ENCODE measurements at regions not wholly inside any gene's neighbourhood (a gene's known extent, or its start where the extent isn't known, plus 50 kb on each side); places are given as distances from the start of the nearest gene placed in this dataset.

GRCh38 chr9:104326912-104327311 lies 177.2 kb upstream of the OR13F1 start:
- TF ChIP-seq CTCF (IDR thresholded peaks at IDR 0.05; ENCODE audit: low read depth, low read length) (no peak), POLR2A (IDR thresholded peaks at IDR 0.05; ENCODE audit: extremely low read depth, insufficient read length) (no peak)
- no peak overlapping the region for H3K4me3 ChIP-seq (ENCODE audit: low read depth, low read length)
- no peak for DNase-seq (ENCODE audit: low read depth)

- no peak overlapping the region for H3K4me3 ChIP-seq (ENCODE audit: low read depth, low read length)
- DNase-seq (ENCODE audit: low read depth), result no peak
- TF ChIP-seq POLR2A (IDR thresholded peaks at IDR 0.05; ENCODE audit: extremely low read depth, insufficient read length) (no peak), MYC (IDR thresholded peaks at IDR 0.05; ENCODE audit: low read depth, low read length) (no peak), MAX (IDR thresholded peaks at IDR 0.05; ENCODE audit: low read depth, low read length) (no peak), CTCF (IDR thresholded peaks at IDR 0.05; ENCODE audit: low read depth, low read length) (no peak)
Measured at GRCh38 chr9:104329245-104329644, 174.8 kb upstream of the OR13F1 start.

- no peak for DNase-seq (ENCODE audit: low read depth)
- no peak overlapping the region for H3K4me3 ChIP-seq (ENCODE audit: low read depth, low read length)
- TF ChIP-seq MAX (IDR thresholded peaks at IDR 0.05; ENCODE audit: low read depth, low read length) (no peak), MYC (IDR thresholded peaks at IDR 0.05; ENCODE audit: low read depth, low read length) (no peak), POLR2A (IDR thresholded peaks at IDR 0.05; ENCODE audit: extremely low read depth, insufficient read length) (no peak), CTCF (IDR thresholded peaks at IDR 0.05; ENCODE audit: low read depth, low read length) (no peak)
Measured at GRCh38 chr9:104330841-104331240, 173.2 kb upstream of the OR13F1 start.

GRCh38 chr9:104334549-104334948 lies 169.5 kb upstream of the OR13F1 start:
- TF ChIP-seq MYC (IDR thresholded peaks at IDR 0.05; ENCODE audit: low read depth, low read length) (no peak), POLR2A (IDR thresholded peaks at IDR 0.05; ENCODE audit: extremely low read depth, insufficient read length) (no peak), MAX (IDR thresholded peaks at IDR 0.05; ENCODE audit: low read depth, low read length) (no peak), CTCF (IDR thresholded peaks at IDR 0.05; ENCODE audit: low read depth, low read length) (no peak)
- H3K4me3 ChIP-seq (ENCODE audit: low read depth, low read length), result no peak overlapping the region
- DNase-seq (ENCODE audit: low read depth), result no peak

GRCh38 chr9:104339692-104340091 lies 164.4 kb upstream of the OR13F1 start:
- no peak overlapping the region for H3K4me3 ChIP-seq (ENCODE audit: low read depth, low read length)
- TF ChIP-seq MYC (IDR thresholded peaks at IDR 0.05; ENCODE audit: low read depth, low read length) (no peak), POLR2A (IDR thresholded peaks at IDR 0.05; ENCODE audit: extremely low read depth, insufficient read length) (no peak), CTCF (IDR thresholded peaks at IDR 0.05; ENCODE audit: low read depth, low read length) (no peak), MAX (IDR thresholded peaks at IDR 0.05; ENCODE audit: low read depth, low read length) (no peak)
- no peak for DNase-seq (ENCODE audit: low read depth)

- no peak for DNase-seq (ENCODE audit: low read depth)
- no peak overlapping the region for H3K4me3 ChIP-seq (ENCODE audit: low read depth, low read length)
- TF ChIP-seq CTCF (IDR thresholded peaks at IDR 0.05; ENCODE audit: low read depth, low read length) (no peak), MAX (IDR thresholded peaks at IDR 0.05; ENCODE audit: low read depth, low read length) (no peak), MYC (IDR thresholded peaks at IDR 0.05; ENCODE audit: low read depth, low read length) (no peak), POLR2A (IDR thresholded peaks at IDR 0.05; ENCODE audit: extremely low read depth, insufficient read length) (no peak)
Measured at GRCh38 chr9:104342552-104342951, 161.5 kb upstream of the OR13F1 start.
